ENCODE measurements at regions not wholly inside any gene's neighbourhood (a gene's known extent, or its start where the extent isn't known, plus 50 kb on each side); places are given as distances from the start of the nearest gene placed in this dataset.

GRCh38 chr18:78238404-78239089 is 741.1 kb upstream of the SALL3 start:
- BruUV-seq (replicated peaks), result no TSS peak
- H2AFZ ChIP-seq (ENCODE audit: low read length), result no peak overlapping the region

More at GRCh38 chr18:78238404-78239089, 741.1 kb upstream of the SALL3 start:
- DNase-seq (ENCODE audit: low spot score) (no peak), ATAC-seq (peak; percentile 69), FAIRE-seq (peak; percentile 50)
- H3K27ac ChIP-seq (ENCODE audit: extremely low read length, insufficient read depth, low read length), result no peak overlapping the region
- no peak overlapping the region for H3K4me3 ChIP-seq (replicated peaks in 1 of 3; ENCODE audit: insufficient read depth in 1 of 3, low read depth in 2 of 3, low read length in 3 of 3)
- no peaks in the 10 kb centered on the region for H4K20me1 ChIP-seq (ENCODE audit: insufficient read depth, low read length)
- TF ChIP-seq HES4 (CRISPR knock-in tag; IDR thresholded peaks at IDR 0.05; ENCODE audit: borderline replicate concordance) (no peak), ZNF773 (CRISPR knock-in tag; IDR thresholded peaks at IDR 0.05; ENCODE audit: borderline replicate concordance) (no peak), ZNF646 (CRISPR knock-in tag; IDR thresholded peaks at IDR 0.05) (peak; percentile 88), WIZ (CRISPR knock-in tag; IDR thresholded peaks at IDR 0.05) (no peak), HNRNPL (IDR thresholded peaks at IDR 0.05; ENCODE audit: low read depth, low read length) (0 out of 2 replicates have a peak, but pooled peaks have one; percentile 29)
- TF ChIP-seq, protein P1, sequence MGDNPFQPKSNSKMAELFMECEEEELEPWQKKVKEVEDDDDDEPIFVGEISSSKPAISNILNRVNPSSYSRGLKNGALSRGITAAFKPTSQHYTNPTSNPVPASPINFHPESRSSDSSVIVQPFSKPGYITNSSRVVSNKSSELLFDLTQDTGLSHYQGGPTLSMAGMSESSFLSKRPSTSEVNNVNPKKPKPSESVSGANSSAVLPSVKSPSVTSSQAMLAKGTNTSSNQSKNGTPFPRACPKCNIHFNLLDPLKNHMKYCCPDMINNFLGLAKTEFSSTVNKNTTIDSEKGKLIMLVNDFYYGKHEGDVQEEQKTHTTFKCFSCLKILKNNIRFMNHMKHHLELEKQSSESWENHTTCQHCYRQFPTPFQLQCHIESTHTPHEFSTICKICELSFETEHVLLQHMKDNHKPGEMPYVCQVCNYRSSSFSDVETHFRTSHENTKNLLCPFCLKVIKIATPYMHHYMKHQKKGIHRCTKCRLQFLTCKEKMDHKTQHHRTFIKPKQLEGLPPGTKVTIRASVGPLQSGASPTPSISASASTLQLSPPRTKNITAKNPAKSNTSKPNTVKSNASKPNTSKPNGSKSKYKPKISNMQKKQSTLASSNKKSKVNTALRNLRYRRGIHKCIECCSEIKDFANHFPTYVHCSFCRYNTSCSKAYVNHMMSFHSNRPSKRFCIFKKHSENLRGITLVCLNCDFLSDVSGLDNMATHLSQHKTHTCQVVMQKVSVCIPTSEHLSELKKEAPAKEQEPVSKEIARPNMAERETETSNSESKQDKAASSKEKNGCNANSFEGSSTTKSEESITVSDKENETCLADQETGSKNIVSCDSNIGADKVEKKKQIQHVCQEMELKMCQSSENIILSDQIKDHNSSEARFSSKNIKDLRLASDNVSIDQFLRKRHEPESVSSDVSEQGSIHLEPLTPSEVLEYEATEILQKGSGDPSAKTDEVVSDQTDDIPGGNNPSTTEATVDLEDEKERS (CRISPR knock-in tag; IDR thresholded peaks at IDR 0.05), result no peak
- TF ChIP-seq, protein P2, sequence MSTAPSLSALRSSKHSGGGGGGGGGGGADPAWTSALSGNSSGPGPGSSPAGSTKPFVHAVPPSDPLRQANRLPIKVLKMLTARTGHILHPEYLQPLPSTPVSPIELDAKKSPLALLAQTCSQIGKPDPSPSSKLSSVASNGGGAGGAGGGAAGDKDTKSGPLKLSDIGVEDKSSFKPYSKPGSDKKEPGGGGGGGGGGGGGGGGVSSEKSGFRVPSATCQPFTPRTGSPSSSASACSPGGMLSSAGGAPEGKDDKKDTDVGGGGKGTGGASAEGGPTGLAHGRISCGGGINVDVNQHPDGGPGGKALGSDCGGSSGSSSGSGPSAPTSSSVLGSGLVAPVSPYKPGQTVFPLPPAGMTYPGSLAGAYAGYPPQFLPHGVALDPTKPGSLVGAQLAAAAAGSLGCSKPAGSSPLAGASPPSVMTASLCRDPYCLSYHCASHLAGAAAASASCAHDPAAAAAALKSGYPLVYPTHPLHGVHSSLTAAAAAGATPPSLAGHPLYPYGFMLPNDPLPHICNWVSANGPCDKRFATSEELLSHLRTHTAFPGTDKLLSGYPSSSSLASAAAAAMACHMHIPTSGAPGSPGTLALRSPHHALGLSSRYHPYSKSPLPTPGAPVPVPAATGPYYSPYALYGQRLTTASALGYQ (CRISPR knock-in tag; IDR thresholded peaks at IDR 0.05), result no peak
- H3K9me3 ChIP-seq (ENCODE audit: low read length), result peaks cover 7% of the 10 kb centered on the region; the same call in 1 of the 2 replicates
- H3K27me3 ChIP-seq (ENCODE audit: control insufficient read depth in 1 of 2, insufficient read depth in 2 of 2, low read length in 2 of 2), result peaks cover 0 to 6% of the 10 kb centered on the region in 2 experiments; a peak in 1 of 5 replicates
- CTCF ChIA-PET (ENCODE audit: low intra/inter-chr PET ratio, low total read pairs), result no interaction called here
- no peak overlapping the region for H3K9ac ChIP-seq (ENCODE audit: insufficient read depth, low read depth, low read length)
- POLR2A ChIA-PET, result no interaction called here
- WGBS (ENCODE audit: low lambda C conversion rate), result 79% methylated on average over 34 of the region's 46 CpGs
- in situ Hi-C loops (cut with HindIII; ENCODE audit: extremely low pct_ligation_motif_present, low pct_unique_long_range_greater_than_20kb), result no loop called here
- H3K4me1 ChIP-seq (ENCODE audit: insufficient read depth, low read length), result no peaks in the 10 kb centered on the region
- no peaks in the 10 kb centered on the region for H3K36me3 ChIP-seq (replicated peaks in 1 of 2; ENCODE audit: control insufficient read depth in 1 of 2, insufficient read depth in 2 of 2, low read length in 2 of 2)
- H3K79me2 ChIP-seq (ENCODE audit: insufficient read depth, low read length), result no peaks in the 10 kb centered on the region
- no peak overlapping the region for H3K4me2 ChIP-seq (ENCODE audit: low read depth, low read length)
- intact Hi-C loops (cut with micrococcal nuclease; ENCODE audit: unreplicated experiment), result no loop called here

Measured in HepG2 (cell line).